EL (cell line): ENCODE measurements at regions not wholly inside any gene's neighbourhood (a gene's known extent, or its start where the extent isn't known, plus 50 kb on each side); places are given as distances from the start of the nearest gene placed in this dataset.
"Not testable (repeated sequence)": the region's sequence is repeated elsewhere in the genome, so short reads cannot be mapped to it uniquely, and the experiment has no call there.

Source experiments
- DNase-seq: peaks from one replicate; pipeline ENCODE4 v3.0.0-alpha.2; 2016

DNA sequence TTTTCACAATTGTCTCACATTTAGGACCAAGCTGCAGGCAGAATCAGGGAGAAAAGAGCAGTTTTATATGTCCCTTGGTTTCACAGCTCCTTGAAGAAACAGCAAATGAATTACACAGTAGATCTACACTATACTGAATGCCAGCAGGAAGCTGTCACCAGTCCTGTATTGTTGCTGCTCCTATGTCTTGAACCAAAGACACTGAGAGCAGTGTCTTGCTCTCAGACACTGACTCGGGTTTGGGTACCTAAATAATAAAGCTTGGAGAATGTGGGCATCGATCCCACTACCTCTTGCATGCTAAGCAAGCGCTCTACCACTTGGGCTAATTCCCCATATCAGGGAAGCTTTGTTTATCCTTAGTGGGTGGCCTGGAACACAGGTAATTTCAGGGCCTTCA, 552.7 kb downstream of the PRIM2 start:
- DNase-seq = not testable (repeated sequence)

- DNase-seq = not testable (repeated sequence)
Observed at GRCh38 chr6:57873424-57873823, 556.0 kb downstream of the PRIM2 start.

DNA sequence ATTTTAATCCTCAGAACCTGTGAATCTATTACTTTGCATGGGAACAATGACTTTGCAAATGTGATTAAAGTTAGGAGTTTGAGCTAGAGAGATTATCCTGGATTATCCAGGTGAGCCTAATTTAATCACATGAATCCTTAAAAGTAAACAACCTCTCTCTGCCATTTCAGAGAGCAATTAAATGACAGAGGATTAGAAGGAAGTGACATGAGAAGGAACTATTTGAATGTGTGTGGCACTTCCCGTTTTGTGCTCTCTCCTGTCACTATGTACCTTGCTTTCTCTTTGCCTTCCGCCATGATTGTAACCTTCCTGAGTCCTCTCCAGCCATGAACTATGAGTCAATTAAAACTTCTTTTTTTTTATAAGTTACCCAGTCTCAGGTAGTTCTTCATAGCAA, 559.2 kb downstream of the PRIM2 start:
- DNase-seq = not testable (repeated sequence)

GRCh38 chr6:57877729-57878128, 560.3 kb downstream of the PRIM2 start:
- DNase-seq = not testable (repeated sequence)

- DNase-seq = not testable (repeated sequence)
Observed at GRCh38 chr6:57878792-57879191, 561.4 kb downstream of the PRIM2 start.

DNA sequence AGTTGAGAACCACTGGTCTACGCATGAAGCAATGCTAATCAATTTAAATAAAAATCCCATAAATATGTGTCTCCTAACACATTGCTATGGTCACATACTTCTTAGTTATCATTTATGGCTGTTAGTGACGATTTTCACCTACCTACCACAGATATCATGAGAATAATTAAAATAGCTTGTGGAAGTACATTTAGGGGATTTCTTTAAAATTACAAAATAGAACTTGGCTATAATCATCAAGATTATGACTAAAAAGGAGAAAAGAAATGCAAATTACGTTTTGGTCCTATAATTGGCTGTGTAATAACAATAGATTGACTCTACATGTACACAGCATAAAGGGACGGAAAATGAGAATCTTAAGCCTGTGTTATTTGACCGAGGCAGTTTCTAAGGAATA, 581.4 kb downstream of the PRIM2 start:
- not testable (repeated sequence) for DNase-seq

DNA sequence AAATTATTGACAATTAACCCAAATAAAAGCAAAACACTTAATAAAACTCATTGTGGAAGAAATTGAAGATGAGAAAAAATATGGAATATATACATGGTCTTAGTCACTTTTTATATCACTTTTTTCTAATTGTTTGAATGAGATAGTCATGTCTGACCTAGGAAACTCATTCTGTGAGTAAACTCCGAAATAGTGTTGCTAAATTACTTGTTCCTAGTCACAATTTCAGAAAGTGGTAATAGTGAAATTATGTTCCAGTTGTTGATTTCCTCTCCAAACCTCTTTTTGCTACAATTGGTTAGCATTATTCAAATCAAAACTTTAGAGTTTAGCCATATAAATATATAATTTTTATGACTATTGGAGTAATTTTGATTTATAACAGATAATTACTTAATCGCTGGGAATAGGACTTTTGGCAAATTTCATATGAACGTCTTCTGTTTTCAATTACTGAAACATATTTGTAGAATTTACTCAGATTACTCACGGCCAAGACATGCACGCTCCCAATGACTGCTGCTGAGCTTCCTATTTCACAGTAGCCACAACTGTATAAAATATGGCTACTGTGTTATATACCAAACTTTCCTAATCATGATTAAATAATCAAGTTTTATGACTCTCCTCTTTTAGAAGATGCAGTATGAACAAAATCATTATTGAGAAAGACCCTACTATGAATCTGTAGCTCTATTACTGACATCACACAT, 583.4 kb downstream of the PRIM2 start:
- peak; percentile 0 for DNase-seq

- peak; percentile 20 for DNase-seq
Observed at GRCh38 chr6:57901445-57901844, 584.0 kb downstream of the PRIM2 start.

DNA sequence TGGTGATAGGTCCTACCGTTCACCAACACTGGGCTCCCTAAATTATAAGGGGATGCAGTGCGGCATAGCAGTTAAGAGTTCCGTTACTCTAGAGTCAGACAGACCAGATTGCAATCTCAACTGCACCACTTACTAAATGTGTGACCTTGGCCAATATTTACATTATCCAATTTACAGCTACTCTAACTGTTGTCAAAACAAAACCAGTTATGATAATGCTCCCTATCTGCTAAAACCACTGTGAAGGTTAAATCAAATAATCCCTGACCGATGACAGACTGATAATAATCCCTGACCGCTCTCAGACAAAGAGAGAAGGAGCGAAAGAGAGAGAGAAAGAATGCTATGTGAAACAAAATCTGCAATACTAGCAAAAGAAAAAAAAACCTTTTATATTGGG, 586.9 kb downstream of the PRIM2 start:
- not testable (repeated sequence) for DNase-seq

- not testable (repeated sequence) for DNase-seq
Observed at GRCh38 chr6:57915300-57915699, 597.9 kb downstream of the PRIM2 start.

- not testable (repeated sequence) for DNase-seq
Observed at GRCh38 chr6:57942966-57943365, 625.5 kb downstream of the PRIM2 start.

DNA sequence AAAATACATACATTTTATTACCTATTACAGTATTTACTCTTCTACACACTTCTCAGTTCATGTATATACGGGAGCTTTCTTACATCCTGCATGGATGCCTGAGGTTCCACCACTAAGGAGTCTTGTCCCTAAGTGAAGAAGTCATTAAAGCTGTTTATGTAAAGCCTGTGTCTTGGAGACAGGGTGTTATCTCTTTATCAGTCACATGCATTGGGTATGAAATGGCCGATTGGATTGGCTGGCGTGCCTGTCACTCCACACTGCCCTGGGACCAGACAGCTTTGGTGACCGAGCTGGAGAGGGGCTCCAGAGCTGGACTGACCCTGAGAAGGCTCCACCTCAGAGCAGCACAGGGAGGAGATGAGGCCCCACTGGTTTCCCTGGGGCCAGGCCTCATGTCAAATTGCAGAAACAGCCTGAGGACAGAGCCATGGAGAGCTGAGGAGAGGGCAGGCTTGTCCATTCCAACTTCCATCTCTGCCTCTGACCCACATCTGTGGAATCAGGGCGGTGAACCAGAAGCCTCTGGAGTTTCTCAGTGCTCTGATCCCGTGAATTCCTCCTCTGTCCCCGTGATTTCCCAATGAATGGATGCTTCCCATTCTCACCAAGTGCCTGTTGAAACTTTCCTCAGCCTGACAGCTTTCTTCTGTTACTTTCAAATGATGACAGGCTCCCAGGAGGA, 628.8 kb downstream of the PRIM2 start:
- DNase-seq = not testable (repeated sequence)

GRCh38 chr6:57946769-57947091, 629.3 kb downstream of the PRIM2 start:
- DNase-seq = not testable (repeated sequence)

DNA sequence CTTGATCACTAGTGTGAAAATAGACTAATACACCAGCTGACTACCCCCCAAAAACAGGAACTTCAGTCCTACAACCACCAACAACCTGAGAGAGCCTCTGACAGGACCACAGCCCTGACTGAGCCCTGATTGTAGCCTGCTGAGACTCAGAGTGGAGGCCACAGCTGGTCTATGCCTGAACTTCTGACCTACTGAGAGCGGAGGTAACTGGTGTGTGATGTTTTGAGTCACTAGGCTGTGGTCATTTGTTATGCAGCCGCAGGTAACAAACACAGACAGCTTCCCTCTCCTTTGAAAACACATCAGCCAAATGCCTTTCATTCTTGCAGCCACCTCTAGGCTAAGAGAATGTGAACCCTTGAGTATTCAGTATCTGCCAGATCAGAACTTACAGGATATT, 631.1 kb downstream of the PRIM2 start:
- not testable (repeated sequence) for DNase-seq

GRCh38 chr6:57950430-57950829, 633.0 kb downstream of the PRIM2 start:
- not testable (repeated sequence) for DNase-seq

DNA sequence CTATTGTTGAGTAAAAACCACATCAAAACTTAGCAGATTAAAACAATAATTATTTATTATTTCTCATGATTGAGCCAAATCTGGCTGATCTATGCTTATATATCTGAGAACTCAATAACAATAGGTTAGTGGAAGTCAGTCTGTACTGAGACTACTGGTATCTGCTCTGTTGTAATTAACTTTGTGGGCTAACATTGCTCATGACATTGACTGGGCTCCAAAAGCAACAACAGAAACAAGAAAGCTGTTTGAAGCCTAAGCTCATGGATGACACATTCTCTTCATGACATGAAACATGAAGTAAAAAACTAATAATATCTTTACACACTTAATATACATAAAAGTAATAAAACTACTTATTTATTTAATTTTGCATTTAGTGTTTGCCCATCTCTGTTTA, 649.3 kb downstream of the PRIM2 start:
- not testable (repeated sequence) for DNase-seq

DNA sequence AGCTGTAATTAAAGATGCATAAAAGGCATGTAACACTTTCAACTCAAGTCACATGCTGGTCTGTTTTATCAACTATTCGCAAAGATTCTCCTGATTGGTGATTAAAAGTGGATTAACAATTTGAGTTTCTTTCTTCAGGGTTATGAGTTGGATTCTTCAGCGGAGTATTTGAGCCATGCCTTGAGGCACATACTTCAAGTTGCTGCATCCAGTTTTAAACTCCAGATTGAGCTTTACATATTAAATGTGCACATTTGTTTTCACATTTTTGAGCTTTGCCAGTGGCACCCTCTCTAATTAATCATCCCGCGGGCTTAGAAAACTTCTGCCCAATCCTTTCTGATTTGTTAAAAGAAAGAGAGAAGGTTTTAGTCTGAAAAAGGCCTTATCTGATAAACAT, 654.5 kb downstream of the PRIM2 start:
- not testable (repeated sequence) for DNase-seq

- DNase-seq = no peak
Observed at GRCh38 chr6:57974653-57975052, 657.2 kb downstream of the PRIM2 start.

- DNase-seq = not testable (repeated sequence)
Observed at GRCh38 chr6:57975127-57975526, 657.7 kb downstream of the PRIM2 start.

GRCh38 chr6:57976371-57976770, 658.9 kb downstream of the PRIM2 start:
- DNase-seq = not testable (repeated sequence)

- DNase-seq = peak; percentile 83
Observed at GRCh38 chr6:57983603-57984002, 666.2 kb downstream of the PRIM2 start.

DNA sequence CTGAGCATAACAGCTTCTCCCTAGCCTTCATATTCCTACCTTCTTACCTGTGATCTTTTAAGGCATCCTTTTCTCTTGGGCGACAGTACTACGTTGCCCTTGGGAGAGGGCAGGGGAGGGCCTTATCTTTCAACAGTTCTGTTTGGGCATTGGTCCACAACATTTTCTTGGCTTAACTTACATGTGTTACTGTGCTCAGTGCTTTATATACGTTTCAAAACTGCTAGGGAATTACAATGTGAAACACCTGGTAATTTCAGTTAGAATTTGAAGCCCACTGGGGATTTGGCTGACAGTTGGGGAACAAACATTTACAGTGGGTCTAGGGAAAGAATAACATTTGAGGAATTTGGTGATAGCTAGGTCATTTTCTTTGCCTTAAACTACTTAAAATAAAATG, 667.1 kb downstream of the PRIM2 start:
- DNase-seq = not testable (repeated sequence)

- DNase-seq = not testable (repeated sequence)
Observed at GRCh38 chr6:57985734-57986133, 668.3 kb downstream of the PRIM2 start.

- not testable (repeated sequence) for DNase-seq
Observed at GRCh38 chr6:57986584-57986983, 669.2 kb downstream of the PRIM2 start.
